ENCODE measurements at regions not wholly inside any gene's neighbourhood (a gene's known extent, or its start where the extent isn't known, plus 50 kb on each side); places are given as distances from the start of the nearest gene placed in this dataset.

DNA sequence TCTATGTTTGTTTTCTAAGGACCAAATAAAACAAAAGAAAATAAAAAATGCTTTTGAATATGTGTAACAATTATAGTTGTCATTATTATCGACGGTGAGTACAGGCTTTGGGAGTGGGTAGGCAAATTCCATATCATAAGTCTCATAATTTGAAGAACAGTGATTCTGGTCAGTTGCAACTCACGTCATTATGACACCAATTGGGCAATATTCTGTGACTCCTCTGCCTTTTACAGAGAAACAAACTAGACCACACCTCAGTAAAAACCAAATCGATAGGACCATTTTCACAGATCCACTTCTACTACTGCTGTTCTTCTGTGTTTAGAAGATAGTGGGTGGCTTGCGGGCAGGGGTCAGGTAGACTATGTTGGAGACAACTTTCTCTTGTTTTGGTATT, 250.1 kb downstream of the C4orf33 start:
- ChIA-PET CTCF (no interaction called here), POLR2A (no interaction called here)
- no peaks in the 10 kb centered on the region for H3K27me3 ChIP-seq (ENCODE audit: control insufficient read depth in 1 of 2, insufficient read depth in 2 of 2, low read length in 2 of 2)
- Mint-ChIP-seq H3K27ac (no peak overlapping the region), H3K4me1 (ENCODE audit: low read depth) (no peaks in the 10 kb centered on the region), H3K27me3 (peaks cover 9% of the 10 kb centered on the region), H3K4me3 (no peak overlapping the region), H3K36me3 (ENCODE audit: low read depth) (no peaks in the 10 kb centered on the region), H3K9me3 (no peaks in the 10 kb centered on the region)
- no peaks in the 10 kb centered on the region for H3K36me3 ChIP-seq (ENCODE audit: insufficient read depth, low read length)
- TF ChIP-seq, protein P1, sequence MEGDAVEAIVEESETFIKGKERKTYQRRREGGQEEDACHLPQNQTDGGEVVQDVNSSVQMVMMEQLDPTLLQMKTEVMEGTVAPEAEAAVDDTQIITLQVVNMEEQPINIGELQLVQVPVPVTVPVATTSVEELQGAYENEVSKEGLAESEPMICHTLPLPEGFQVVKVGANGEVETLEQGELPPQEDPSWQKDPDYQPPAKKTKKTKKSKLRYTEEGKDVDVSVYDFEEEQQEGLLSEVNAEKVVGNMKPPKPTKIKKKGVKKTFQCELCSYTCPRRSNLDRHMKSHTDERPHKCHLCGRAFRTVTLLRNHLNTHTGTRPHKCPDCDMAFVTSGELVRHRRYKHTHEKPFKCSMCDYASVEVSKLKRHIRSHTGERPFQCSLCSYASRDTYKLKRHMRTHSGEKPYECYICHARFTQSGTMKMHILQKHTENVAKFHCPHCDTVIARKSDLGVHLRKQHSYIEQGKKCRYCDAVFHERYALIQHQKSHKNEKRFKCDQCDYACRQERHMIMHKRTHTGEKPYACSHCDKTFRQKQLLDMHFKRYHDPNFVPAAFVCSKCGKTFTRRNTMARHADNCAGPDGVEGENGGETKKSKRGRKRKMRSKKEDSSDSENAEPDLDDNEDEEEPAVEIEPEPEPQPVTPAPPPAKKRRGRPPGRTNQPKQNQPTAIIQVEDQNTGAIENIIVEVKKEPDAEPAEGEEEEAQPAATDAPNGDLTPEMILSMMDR (IDR thresholded peaks at IDR 0.05), result no peak
- H3K9me3 ChIP-seq (ENCODE audit: control insufficient read depth in 1 of 2, insufficient read depth in 1 of 2, low read length in 2 of 2), result no peaks in the 10 kb centered on the region
- peak in 2 of 14 experiments; percentile 7 to 12 for DNase-seq
- intact Hi-C loops (cut with DNase I, micrococcal nuclease), result no loop called here
- no peak overlapping the region for H3K4me3 ChIP-seq (ENCODE audit: low read length)
- H3K4me1 ChIP-seq (ENCODE audit: insufficient read depth, low read length), result no peaks in the 10 kb centered on the region
- ATAC-seq (ENCODE audit: poor library complexity), result no peak
- H3K27ac ChIP-seq (ENCODE audit: low read depth in 1 of 2, low read length in 2 of 2), result no peak overlapping the region

DNA sequence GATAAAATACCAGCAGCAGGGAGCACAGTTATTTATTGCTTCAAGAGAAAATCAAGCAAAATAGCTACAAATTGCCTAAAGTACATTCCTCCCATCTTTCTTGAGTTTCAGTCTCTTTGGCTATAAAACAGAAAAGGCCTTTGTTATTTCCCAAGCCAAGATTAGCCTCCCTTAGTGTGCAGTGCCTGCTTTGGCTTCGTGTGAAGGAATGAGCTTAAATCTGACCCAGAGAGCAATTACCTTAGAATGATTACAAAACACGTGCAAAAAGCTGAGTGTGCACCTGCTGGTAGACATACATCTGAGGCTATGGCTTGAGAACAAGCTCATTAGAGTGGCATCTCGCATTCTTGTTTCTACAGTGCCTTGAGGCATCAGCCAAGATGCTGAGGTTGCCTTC, 250.8 kb downstream of the C4orf33 start:
- Mint-ChIP-seq H3K4me3 (no peak overlapping the region), H3K27me3 (peaks cover 13% of the 10 kb centered on the region), H3K36me3 (ENCODE audit: low read depth) (no peaks in the 10 kb centered on the region), H3K27ac (no peak overlapping the region), H3K4me1 (ENCODE audit: low read depth) (no peaks in the 10 kb centered on the region), H3K9me3 (no peaks in the 10 kb centered on the region)
- H3K4me1 ChIP-seq (ENCODE audit: insufficient read depth, low read length), result no peaks in the 10 kb centered on the region
- no peak for DNase-seq
- intact Hi-C loops (cut with DNase I, micrococcal nuclease), result no loop called here
- CTCF ChIA-PET, result no interaction called here
- POLR2A ChIA-PET, result no interaction called here
- TF ChIP-seq, protein P1 (IDR thresholded peaks at IDR 0.05), result no peak
- H3K36me3 ChIP-seq (ENCODE audit: insufficient read depth, low read length), result no peaks in the 10 kb centered on the region
- no peak for ATAC-seq (ENCODE audit: poor library complexity)
- H3K27ac ChIP-seq (ENCODE audit: low read depth in 1 of 2, low read length in 2 of 2), result no peak overlapping the region
- H3K9me3 ChIP-seq (ENCODE audit: control insufficient read depth in 1 of 2, insufficient read depth in 1 of 2, low read length in 2 of 2), result no peaks in the 10 kb centered on the region
- no peak overlapping the region for H3K4me3 ChIP-seq (ENCODE audit: low read length)
- no peaks in the 10 kb centered on the region for H3K27me3 ChIP-seq (ENCODE audit: control insufficient read depth in 1 of 2, insufficient read depth in 2 of 2, low read length in 2 of 2)

DNA sequence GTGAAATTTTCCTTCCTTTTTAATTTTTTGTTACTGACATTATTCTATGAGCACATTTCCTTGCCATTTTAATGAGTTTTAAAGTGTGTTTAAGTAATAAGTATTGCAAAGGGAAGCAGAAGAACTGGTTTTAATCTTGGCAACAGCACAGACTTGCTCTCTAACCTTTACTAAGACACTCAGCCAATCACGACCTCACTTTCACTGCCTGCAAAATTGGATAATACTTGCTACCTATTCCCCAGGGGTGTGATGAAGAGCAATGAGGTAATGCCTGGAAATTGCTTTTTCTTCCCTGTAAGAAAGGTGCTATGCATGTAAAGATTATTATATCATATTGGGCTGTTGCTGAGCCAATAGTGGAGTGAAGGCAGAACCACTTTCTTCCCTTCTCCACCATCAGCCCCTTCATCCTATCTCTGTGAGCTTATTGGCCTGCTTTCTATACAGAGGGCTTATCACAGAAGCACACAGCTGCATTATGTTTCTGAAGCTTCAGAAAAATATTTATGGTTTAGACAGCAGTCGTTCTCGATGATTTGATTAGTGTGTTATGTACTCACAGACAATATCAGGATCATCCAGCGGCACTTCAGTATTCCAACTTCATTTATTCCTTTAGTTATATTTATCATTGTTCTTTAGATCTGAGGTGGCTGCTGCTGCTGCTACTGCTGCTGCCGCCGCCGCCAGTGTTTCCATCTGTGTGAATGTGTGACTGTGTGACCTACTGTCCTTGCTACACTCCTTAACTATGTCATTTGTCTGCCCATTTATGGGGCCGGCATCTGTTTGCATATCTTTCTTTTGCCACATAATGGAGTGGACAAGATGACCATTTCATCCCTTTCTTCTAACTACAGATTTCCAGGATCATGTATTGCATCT, 255.1 kb downstream of the C4orf33 start:
- no peaks in the 10 kb centered on the region for H3K36me3 ChIP-seq (ENCODE audit: insufficient read depth, low read length)
- no peak overlapping the region for H3K27ac Mint-ChIP-seq
- no peak overlapping the region for H3K4me3 ChIP-seq (ENCODE audit: low read length)
- H3K4me3 Mint-ChIP-seq, result no peak overlapping the region
- ATAC-seq (ENCODE audit: poor library complexity), result no peak
- H3K9me3 Mint-ChIP-seq, result no peaks in the 10 kb centered on the region
- H3K27ac ChIP-seq (ENCODE audit: low read depth in 1 of 2, low read length in 2 of 2), result no peak overlapping the region
- H3K27me3 ChIP-seq (ENCODE audit: control insufficient read depth in 1 of 2, insufficient read depth in 2 of 2, low read length in 2 of 2), result no peaks in the 10 kb centered on the region
- intact Hi-C loops (cut with DNase I, micrococcal nuclease), result no loop called here
- no peaks in the 10 kb centered on the region for H3K36me3 Mint-ChIP-seq (ENCODE audit: low read depth)
- TF ChIP-seq, protein P1 (IDR thresholded peaks at IDR 0.05), result no peak
- no peaks in the 10 kb centered on the region for H3K4me1 Mint-ChIP-seq (ENCODE audit: low read depth)
- ChIA-PET CTCF (no interaction called here), POLR2A (no interaction called here)
- peaks cover 39% of the 10 kb centered on the region for H3K27me3 Mint-ChIP-seq
- DNase-seq, result no peak
- no peaks in the 10 kb centered on the region for H3K4me1 ChIP-seq (ENCODE audit: insufficient read depth, low read length)
- no peaks in the 10 kb centered on the region for H3K9me3 ChIP-seq (ENCODE audit: control insufficient read depth in 1 of 2, insufficient read depth in 1 of 2, low read length in 2 of 2)

Data from CD4-positive, alpha-beta T cell (primary cell).